HEK293T (cell line): ENCODE measurements at regions not wholly inside any gene's neighbourhood (a gene's known extent, or its start where the extent isn't known, plus 50 kb on each side); places are given as distances from the start of the nearest gene placed in this dataset.
A peak's percentile ranks its signal among the peaks of the same experiment; 100 is the strongest.

Experiments used
- CTCF ChIA-PET: fragments of 350-600 bp; formaldehyde crosslinking; extraction: SDS; loops from one replicate; lab custom pipeline; 2021; ENCODE audit warnings: antibody characterized with exemption, inconsistent platforms; lab: Yijun Ruan, JAX
- POLR2A ChIA-PET: fragments of 350-600 bp; formaldehyde crosslinking; extraction: SDS; loops from one replicate; lab custom pipeline; 2020; ENCODE audit warnings: antibody characterized with exemption, inconsistent platforms; lab: Yijun Ruan, JAX
- DNase-seq: peaks from one replicate; pipeline ENCODE4 v3.0.0; 2012; ENCODE audit warnings: mixed read lengths; ENCODE audit errors: extremely low spot score
- ARNT ChIP-seq: fragments of 450-650 bp; IDR thresholded peaks from 2 replicates; pipeline ENCODE4 v1.6.1; 2017; ENCODE audit warnings: mild to moderate bottlenecking
- BHLHE40 ChIP-seq: fragments of 450-650 bp; IDR thresholded peaks from 2 replicates; pipeline ENCODE4 v1.6.1; 2016; ENCODE audit warnings: mild to moderate bottlenecking, moderate library complexity, borderline replicate concordance
- CTBP1 ChIP-seq: fragments of 450-650 bp; IDR thresholded peaks from 2 replicates; pipeline ENCODE4 v1.6.1; 2016; ENCODE audit warnings: borderline replicate concordance
- ELF4 ChIP-seq: fragments of 450-650 bp; IDR thresholded peaks from 2 replicates; pipeline ENCODE4 v1.6.1; 2017; ENCODE audit warnings: antibody characterized with exemption
- FOXA1 ChIP-seq: fragments of 450-650 bp; IDR thresholded peaks from 2 replicates; pipeline ENCODE4 v1.6.1; 2016; ENCODE audit warnings: mild to moderate bottlenecking
- FOXK2 ChIP-seq: fragments of 450-650 bp; IDR thresholded peaks from 2 replicates; pipeline ENCODE4 v1.6.1; 2016; ENCODE audit warnings: mild to moderate bottlenecking
- FOXM1 ChIP-seq: fragments of 450-650 bp; IDR thresholded peaks from 2 replicates; pipeline ENCODE4 v1.6.1; 2017; ENCODE audit warnings: mild to moderate bottlenecking, borderline replicate concordance
- HDGF ChIP-seq: fragments of 450-650 bp; IDR thresholded peaks from 2 replicates; pipeline ENCODE4 v1.6.1; 2017; ENCODE audit warnings: antibody characterized with exemption, borderline replicate concordance
- L3MBTL2 ChIP-seq: fragments of 450-650 bp; conservative IDR thresholded peaks from 2 replicates; pipeline ENCODE4 v1.6.1; 2016; ENCODE audit warnings: mild to moderate bottlenecking
- LEF1 ChIP-seq: fragments of 450-650 bp; IDR thresholded peaks from 2 replicates; pipeline ENCODE4 v1.6.1; 2017; ENCODE audit warnings: mild to moderate bottlenecking, borderline replicate concordance
- NFRKB ChIP-seq: fragments of 450-650 bp; IDR thresholded peaks from 2 replicates; pipeline ENCODE4 v1.6.1; 2016; ENCODE audit warnings: mild to moderate bottlenecking, moderate library complexity
- PKNOX1 ChIP-seq: fragments of 450-650 bp; IDR thresholded peaks from 2 replicates; pipeline ENCODE4 v1.6.1; 2016
- SP1 ChIP-seq: fragments of 450-650 bp; IDR thresholded peaks from 2 replicates; pipeline ENCODE4 v1.6.1; 2017
- SUZ12 ChIP-seq: fragments of 450-650 bp; IDR thresholded peaks from 2 replicates; pipeline ENCODE4 v1.6.1; 2016; ENCODE audit warnings: mild to moderate bottlenecking
- TARDBP ChIP-seq: fragments of 450-650 bp; IDR thresholded peaks from 2 replicates; pipeline ENCODE4 v1.6.1; 2016
- ZNF384 ChIP-seq: fragments of 450-650 bp; IDR thresholded peaks from 2 replicates; pipeline ENCODE4 v1.6.1; 2016

- ChIA-PET CTCF (no interaction called here), POLR2A (no interaction called here)
- DNase-seq = no peak
- TF ChIP-seq ELF4 = no peak
- no peak for TF ChIP-seq FOXM1
- no peak for TF ChIP-seq BHLHE40
- no peak for TF ChIP-seq L3MBTL2
Measured at GRCh38 chr6:125507987-125508655, 206.4 kb upstream of the HDDC2 start.

- ChIA-PET POLR2A (no interaction called here), CTCF (no interaction called here)
- TF ChIP-seq SUZ12 (no peak), ZNF384 (no peak), FOXK2 (no peak), BHLHE40 (no peak), FOXA1 (no peak)
- no peak for DNase-seq
Measured at GRCh38 chr6:125508793-125509192, 207.0 kb upstream of the HDDC2 start.

GRCh38 chr6:125509477-125509876, 207.7 kb upstream of the HDDC2 start:
- no peak for DNase-seq
- TF ChIP-seq ARNT = no peak
- TF ChIP-seq FOXM1 = no peak
- no peak for TF ChIP-seq ELF4
- TF ChIP-seq ZNF384 = no peak
- TF ChIP-seq TARDBP = no peak
- no peak for TF ChIP-seq FOXA1
- no peak for TF ChIP-seq NFRKB
- TF ChIP-seq CTBP1 = no peak
- no peak for TF ChIP-seq SP1
- no peak for TF ChIP-seq HDGF
- ChIA-PET POLR2A (no interaction called here), CTCF (no interaction called here)

GRCh38 chr6:125510405-125510804, 208.6 kb upstream of the HDDC2 start:
- CTCF ChIA-PET = no interaction called here
- POLR2A ChIA-PET = no interaction called here
- no peak for TF ChIP-seq FOXM1
- TF ChIP-seq SP1 = no peak
- no peak for TF ChIP-seq FOXA1
- TF ChIP-seq TARDBP = no peak
- no peak for TF ChIP-seq L3MBTL2
- TF ChIP-seq LEF1 = no peak
- TF ChIP-seq ELF4 = no peak
- TF ChIP-seq BHLHE40 = no peak
- no peak for TF ChIP-seq SUZ12
- TF ChIP-seq NFRKB = no peak
- no peak for DNase-seq

- no peak for DNase-seq
- ChIA-PET CTCF (interaction anchor here (0.9 kb wide), 1 partner anchor 65 kb away, joined by 3 read pairs; no protein-coding TSS in a partner anchor), POLR2A (no interaction called here)
- TF ChIP-seq LEF1 (no peak), ZNF384 (no peak), CTBP1 (no peak), L3MBTL2 (no peak), ARNT (no peak), TARDBP (no peak), FOXK2 (no peak), SUZ12 (no peak), HDGF (no peak), SP1 (no peak), FOXM1 (no peak), BHLHE40 (no peak), FOXA1 (no peak), PKNOX1 (no peak), NFRKB (no peak), ELF4 (no peak)
Measured at GRCh38 chr6:125511809-125512396, 210.1 kb upstream of the HDDC2 start.

GRCh38 chr6:125512621-125513020, 210.9 kb upstream of the HDDC2 start:
- ChIA-PET CTCF (no interaction called here), POLR2A (no interaction called here)
- no peak for TF ChIP-seq FOXM1
- no peak for TF ChIP-seq LEF1
- TF ChIP-seq ZNF384 = no peak
- TF ChIP-seq ELF4 = no peak
- DNase-seq = peak; percentile 45

- DNase-seq = no peak
- ChIA-PET CTCF (no interaction called here), POLR2A (no interaction called here)
- TF ChIP-seq CTBP1 (no peak), ZNF384 (no peak), PKNOX1 (no peak), HDGF (no peak)
Measured at GRCh38 chr6:125513978-125514377, 212.2 kb upstream of the HDDC2 start.

GRCh38 chr6:125516644-125517043, 214.9 kb upstream of the HDDC2 start:
- CTCF ChIA-PET = no interaction called here
- POLR2A ChIA-PET = no interaction called here
- TF ChIP-seq SUZ12 = no peak
- TF ChIP-seq NFRKB = no peak
- no peak for TF ChIP-seq PKNOX1
- TF ChIP-seq FOXK2 = no peak
- no peak for TF ChIP-seq CTBP1
- TF ChIP-seq LEF1 = no peak
- no peak for TF ChIP-seq FOXA1
- TF ChIP-seq ELF4 = no peak
- no peak for TF ChIP-seq FOXM1
- TF ChIP-seq BHLHE40 = no peak
- no peak for TF ChIP-seq TARDBP
- TF ChIP-seq ARNT = no peak
- TF ChIP-seq HDGF = no peak
- TF ChIP-seq ZNF384 = no peak
- DNase-seq = no peak
